DND-41 (cell line): ENCODE measurements at regions not wholly inside any gene's neighbourhood (a gene's known extent, or its start where the extent isn't known, plus 50 kb on each side); places are given as distances from the start of the nearest gene placed in this dataset.
"Not testable (repeated sequence)": the region's sequence is repeated elsewhere in the genome, so short reads cannot be mapped to it uniquely, and the experiment has no call there.

Source experiments
- ATAC-seq: fragments of 200-7000 bp; cut with Tn5 transposase; 3 replicates; pipeline ENCODE4 v1.9.1; 2021; ENCODE audit warnings: low read depth; ENCODE audit not compliant: insufficient read depth
- DNase-seq: peaks from one replicate; pipeline ENCODE4 v3.0.0-alpha.2; 2020
- H2AFZ ChIP-seq: 2 replicates; pipeline ENCODE4 v1.6.0; 2012; ENCODE audit warnings: low read depth, low read length
- H3K27ac ChIP-seq: 2 replicates; pipeline ENCODE4 v1.5.1; 2012; ENCODE audit warnings: low read length, inconsistent platforms
- H3K27me3 ChIP-seq: fragments of 200-600 bp; sonication (generic); 2 replicates; pipeline ENCODE4 v1.6.0; 2012; ENCODE audit warnings: low read length, mild to moderate bottlenecking, inconsistent platforms; ENCODE audit not compliant: insufficient read depth, poor library complexity
- H3K36me3 ChIP-seq: 2 replicates; pipeline ENCODE4 v1.5.1; 2012; ENCODE audit warnings: low read length, inconsistent platforms; ENCODE audit not compliant: insufficient read depth
- H3K4me1 ChIP-seq: 2 replicates; pipeline ENCODE4 v1.5.1; 2012; ENCODE audit warnings: mild to moderate bottlenecking, low read length; ENCODE audit not compliant: insufficient read depth
- H3K4me2 ChIP-seq: 2 replicates; pipeline ENCODE4 v1.6.0; 2012; ENCODE audit warnings: mild to moderate bottlenecking, moderate library complexity, low read length, inconsistent platforms; ENCODE audit not compliant: insufficient read depth
- H3K4me3 ChIP-seq, 2 experiments: fragments of 200-600 bp in 1 of 2; shearing (Covaris generic) in 1 of 2; 2 replicates each; pipeline ENCODE4 v1.5.1; 2012 to 2016; ENCODE audit warnings: inconsistent platforms in 2 of 2, low read length in 2 of 2, mild to moderate bottlenecking in 2 of 2, low read depth in 1 of 2, moderate library complexity in 1 of 2
- H3K79me2 ChIP-seq: 2 replicates; pipeline ENCODE4 v1.6.0; 2012; ENCODE audit warnings: low read length, inconsistent platforms; ENCODE audit not compliant: insufficient read depth
- H3K9ac ChIP-seq: 2 replicates; pipeline ENCODE4 v1.6.0; 2012; ENCODE audit warnings: low read depth, mild to moderate bottlenecking, inconsistent platforms, low read length, moderate library complexity
- H3K9me3 ChIP-seq: 2 replicates; pipeline ENCODE4 v1.5.1; 2012; ENCODE audit warnings: low read length, moderate library complexity, mild to moderate bottlenecking, inconsistent platforms; ENCODE audit not compliant: insufficient read depth, severe bottlenecking
- H4K20me1 ChIP-seq: 2 replicates; pipeline ENCODE4 v1.6.0; 2012; ENCODE audit warnings: low read length; ENCODE audit not compliant: insufficient read depth
- CTCF ChIP-seq: IDR thresholded peaks from 2 replicates; pipeline ENCODE4 v1.5.1; 2012; ENCODE audit warnings: borderline replicate concordance, low read length, moderate library complexity, mild to moderate bottlenecking; ENCODE audit not compliant: poor library complexity, severe bottlenecking; ENCODE audit errors: extremely low read depth
- EZH2 ChIP-seq: IDR thresholded peaks from 3 replicates; pipeline ENCODE4 v1.6.1; 2012; ENCODE audit warnings: borderline replicate concordance, low read depth, mild to moderate bottlenecking, moderate library complexity, low read length, inconsistent platforms; ENCODE audit not compliant: severe bottlenecking

GRCh38 chr14:80278293-80279023, 67.2 kb upstream of the DIO2 start:
- DNase-seq (no peak), ATAC-seq (no peak)
- TF ChIP-seq EZH2: no peak
- no peak for TF ChIP-seq CTCF
- Histone ChIP-seq H3K27ac (no peak overlapping the region), H4K20me1 (no peaks in the 10 kb centered on the region), H3K27me3 (no peaks in the 10 kb centered on the region), H3K36me3 (no peaks in the 10 kb centered on the region), H3K4me3 (no peak overlapping the region), H3K9me3 (no peaks in the 10 kb centered on the region), H3K79me2 (no peaks in the 10 kb centered on the region), H2AFZ (0 out of 2 replicates have a peak overlapping the region, but pooled peaks have one; percentile 54), H3K4me2 (no peak overlapping the region), H3K4me1 (no peaks in the 10 kb centered on the region), H3K9ac (no peak overlapping the region)

GRCh38 chr14:80275208-80275850, 64.0 kb upstream of the DIO2 start:
- Histone ChIP-seq H3K4me2 (no peak overlapping the region), H3K4me1 (no peaks in the 10 kb centered on the region), H3K79me2 (no peaks in the 10 kb centered on the region), H3K9ac (no peak overlapping the region), H2AFZ (no peak overlapping the region), H3K9me3 (no peaks in the 10 kb centered on the region), H3K36me3 (no peaks in the 10 kb centered on the region), H3K27me3 (no peaks in the 10 kb centered on the region), H4K20me1 (no peaks in the 10 kb centered on the region), H3K27ac (no peak overlapping the region), H3K4me3 (no peak overlapping the region)
- TF ChIP-seq CTCF (no peak), EZH2 (no peak)
- DNase-seq: no peak
- ATAC-seq: no peak

- not testable (repeated sequence) for ATAC-seq, H3K27me3 ChIP-seq, DNase-seq, H3K4me3 ChIP-seq, H3K79me2 ChIP-seq, H3K27ac ChIP-seq, H3K36me3 ChIP-seq, H3K4me1 ChIP-seq, H3K4me2 ChIP-seq, H2AFZ ChIP-seq, H3K9me3 ChIP-seq, H4K20me1 ChIP-seq, H3K9ac ChIP-seq
These were observed 63.0 kb upstream of the DIO2 start for GRCh38 chr14:80274310-80274709.

- TF ChIP-seq EZH2 (no peak), CTCF (no peak)
- Histone ChIP-seq H2AFZ (no peak overlapping the region), H3K9me3 (no peaks in the 10 kb centered on the region), H3K9ac (no peak overlapping the region), H3K4me3 (no peak overlapping the region), H3K79me2 (no peaks in the 10 kb centered on the region), H3K4me1 (no peaks in the 10 kb centered on the region), H3K27me3 (no peaks in the 10 kb centered on the region), H3K4me2 (no peak overlapping the region), H4K20me1 (no peaks in the 10 kb centered on the region), H3K27ac (no peak overlapping the region), H3K36me3 (no peaks in the 10 kb centered on the region)
- ATAC-seq (no peak), DNase-seq (no peak)
These were observed 60.1 kb upstream of the DIO2 start for GRCh38 chr14:80271389-80271788.
